Neural progenitor cell (in vitro differentiated cells): ENCODE measurements at regions not wholly inside any gene's neighbourhood (a gene's known extent, or its start where the extent isn't known, plus 50 kb on each side); places are given as distances from the start of the nearest gene placed in this dataset.

Experiments used
- DNase-seq: peaks from one replicate; pipeline ENCODE4 v3.0.0-alpha.2; 2016; ENCODE audit warnings: low spot score
- H2AFZ ChIP-seq: fragments of 200-600 bp; sonication (generic); replicated peaks from 2 replicates; pipeline ENCODE4 v1.6.1; 2016; ENCODE audit warnings: antibody characterized with exemption
- H3F3A ChIP-seq: fragments of 200-600 bp; sonication (generic); 2 replicates; pipeline ENCODE4 v1.6.1; 2016; ENCODE audit warnings: antibody characterized with exemption, low read depth
- H3K27ac ChIP-seq: fragments of 200-600 bp; sonication (generic); 2 replicates; pipeline ENCODE4 v1.5.1; 2016; ENCODE audit warnings: mild to moderate bottlenecking
- H3K27me3 ChIP-seq: fragments of 200-600 bp; sonication (generic); 2 replicates; pipeline ENCODE4 v1.6.1; 2016; ENCODE audit warnings: mild to moderate bottlenecking, moderate library complexity
- H3K36me3 ChIP-seq: fragments of 200-600 bp; sonication (generic); 2 replicates; pipeline ENCODE4 v1.5.1; 2016
- H3K4me1 ChIP-seq: fragments of 200-600 bp; sonication (generic); 2 replicates; pipeline ENCODE4 v1.6.1; 2016; ENCODE audit warnings: mixed run types
- H3K4me2 ChIP-seq: fragments of 200-600 bp; sonication (generic); 2 replicates; pipeline ENCODE4 v1.6.1; 2016
- H3K4me3 ChIP-seq: fragments of 200-600 bp; sonication (generic); 2 replicates; pipeline ENCODE4 v1.5.1; 2016
- H3K79me2 ChIP-seq: fragments of 200-600 bp; sonication (generic); 2 replicates; pipeline ENCODE4 v1.6.1; 2016; ENCODE audit warnings: low read depth
- H3K9ac ChIP-seq: fragments of 200-600 bp; sonication (generic); 2 replicates; pipeline ENCODE4 v1.6.1; 2016
- H3K9me3 ChIP-seq: fragments of 200-600 bp; sonication (generic); 2 replicates; pipeline ENCODE4 v1.5.1; 2016; ENCODE audit warnings: low read depth
- H4K20me1 ChIP-seq: fragments of 200-600 bp; sonication (generic); 2 replicates; pipeline ENCODE4 v1.6.1; 2016; ENCODE audit warnings: low read depth
- H3K27ac Mint-ChIP-seq: 3 replicates; pipeline ENCODE4 v1.8.0; 2021; ENCODE audit warnings: mixed read lengths
- H3K27me3 Mint-ChIP-seq: 2 replicates; pipeline ENCODE4 v1.8.0; 2022; ENCODE audit warnings: low read depth, mild to moderate bottlenecking, inconsistent platforms, moderate library complexity, mixed read lengths; ENCODE audit not compliant: insufficient read depth
- H3K36me3 Mint-ChIP-seq: 3 replicates; pipeline ENCODE4 v1.8.0; 2021; ENCODE audit warnings: mixed read lengths
- H3K4me1 Mint-ChIP-seq: 3 replicates; pipeline ENCODE4 v1.8.0; 2021; ENCODE audit warnings: mixed read lengths
- H3K4me3 Mint-ChIP-seq: 3 replicates; pipeline ENCODE4 v1.8.0; 2021; ENCODE audit warnings: mild to moderate bottlenecking, moderate library complexity, mixed read lengths
- H3K9me3 Mint-ChIP-seq: 3 replicates; pipeline ENCODE4 v1.8.0; 2020; ENCODE audit warnings: mixed read lengths
- EZH2 ChIP-seq: fragments of 200-600 bp; sonication (generic); IDR thresholded peaks from 2 replicates; pipeline ENCODE4 v1.6.1; 2017; ENCODE audit warnings: antibody characterized with exemption, mild to moderate bottlenecking, moderate library complexity
- EZH2phosphoT487 ChIP-seq: fragments of 200-600 bp; sonication (generic); IDR thresholded peaks from 2 replicates; pipeline ENCODE4 v1.6.1; 2017; ENCODE audit warnings: antibody characterized with exemption
- TF ChIP-seq, protein P1 (sequence below): fragments of 200-600 bp; sonication (generic); IDR thresholded peaks from 2 replicates; pipeline ENCODE4 v1.5.1; 2017; ENCODE audit warnings: antibody characterized with exemption, mild to moderate bottlenecking

DNA sequence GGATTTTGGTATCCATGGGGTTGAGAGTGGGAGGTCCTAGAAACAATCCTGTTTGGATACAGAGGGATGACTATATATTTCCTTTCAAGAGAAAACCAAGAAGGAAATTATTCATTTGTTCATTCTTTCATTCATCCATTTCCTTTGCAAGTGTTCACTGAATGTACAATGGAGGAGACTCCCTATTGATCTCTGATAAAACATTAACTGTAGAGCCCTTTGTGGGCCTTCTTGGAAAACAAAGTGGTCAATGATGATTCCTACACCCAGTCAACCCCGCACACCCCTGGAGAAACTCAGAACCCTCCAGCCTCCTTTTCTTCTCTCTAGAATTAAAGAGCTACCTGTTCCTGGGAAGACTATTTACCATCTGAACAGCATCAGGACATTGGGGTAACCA, 247.3 kb downstream of the AUH start:
- no peaks in the 10 kb centered on the region for H3K36me3 Mint-ChIP-seq
- peaks cover 17% of the 10 kb centered on the region for H3K9me3 Mint-ChIP-seq
- Histone ChIP-seq H3K79me2 (no peaks in the 10 kb centered on the region), H3K9ac (no peak overlapping the region), H4K20me1 (no peaks in the 10 kb centered on the region), H3K4me1 (peaks cover 11% of the 10 kb centered on the region), H3K4me3 (no peak overlapping the region), H3K4me2 (no peak overlapping the region), H3F3A (no peaks in the 10 kb centered on the region), H3K27me3 (no peaks in the 10 kb centered on the region), H2AFZ (no peak overlapping the region), H3K36me3 (no peaks in the 10 kb centered on the region), H3K27ac (no peak overlapping the region), H3K9me3 (no peaks in the 10 kb centered on the region)
- H3K27me3 Mint-ChIP-seq: no peaks in the 10 kb centered on the region
- no peak overlapping the region for H3K4me3 Mint-ChIP-seq
- TF ChIP-seq, protein P1, sequence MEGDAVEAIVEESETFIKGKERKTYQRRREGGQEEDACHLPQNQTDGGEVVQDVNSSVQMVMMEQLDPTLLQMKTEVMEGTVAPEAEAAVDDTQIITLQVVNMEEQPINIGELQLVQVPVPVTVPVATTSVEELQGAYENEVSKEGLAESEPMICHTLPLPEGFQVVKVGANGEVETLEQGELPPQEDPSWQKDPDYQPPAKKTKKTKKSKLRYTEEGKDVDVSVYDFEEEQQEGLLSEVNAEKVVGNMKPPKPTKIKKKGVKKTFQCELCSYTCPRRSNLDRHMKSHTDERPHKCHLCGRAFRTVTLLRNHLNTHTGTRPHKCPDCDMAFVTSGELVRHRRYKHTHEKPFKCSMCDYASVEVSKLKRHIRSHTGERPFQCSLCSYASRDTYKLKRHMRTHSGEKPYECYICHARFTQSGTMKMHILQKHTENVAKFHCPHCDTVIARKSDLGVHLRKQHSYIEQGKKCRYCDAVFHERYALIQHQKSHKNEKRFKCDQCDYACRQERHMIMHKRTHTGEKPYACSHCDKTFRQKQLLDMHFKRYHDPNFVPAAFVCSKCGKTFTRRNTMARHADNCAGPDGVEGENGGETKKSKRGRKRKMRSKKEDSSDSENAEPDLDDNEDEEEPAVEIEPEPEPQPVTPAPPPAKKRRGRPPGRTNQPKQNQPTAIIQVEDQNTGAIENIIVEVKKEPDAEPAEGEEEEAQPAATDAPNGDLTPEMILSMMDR: no peak
- TF ChIP-seq EZH2phosphoT487 (no peak), EZH2 (no peak)
- no peak overlapping the region for H3K27ac Mint-ChIP-seq
- peaks cover 23% of the 10 kb centered on the region for H3K4me1 Mint-ChIP-seq
- DNase-seq: no peak

DNA sequence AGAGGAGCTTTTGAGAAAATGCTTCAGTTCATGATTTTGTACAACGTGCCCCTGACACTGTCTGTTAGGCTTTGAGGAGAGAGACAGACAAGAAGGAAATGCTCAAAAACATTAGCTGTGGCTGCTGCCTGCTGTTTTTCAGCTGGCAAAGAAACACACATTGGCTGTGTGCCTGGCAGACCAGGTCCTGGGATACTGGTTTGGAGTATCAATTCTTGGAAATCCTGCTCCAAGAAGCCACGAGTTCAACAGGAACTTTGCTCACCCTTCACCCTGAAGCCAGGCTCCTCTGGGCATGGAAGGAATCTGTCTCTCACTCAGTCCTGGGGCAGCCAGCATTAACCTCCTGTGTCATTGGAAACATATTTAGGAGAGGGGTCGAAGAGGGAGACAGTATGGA, 245.5 kb downstream of the AUH start:
- Mint-ChIP-seq H3K27me3 (no peaks in the 10 kb centered on the region), H3K9me3 (peaks cover 3% of the 10 kb centered on the region), H3K4me3 (no peak overlapping the region), H3K36me3 (no peaks in the 10 kb centered on the region), H3K27ac (no peak overlapping the region), H3K4me1 (peaks cover 29% of the 10 kb centered on the region)
- no peaks in the 10 kb centered on the region for H4K20me1 ChIP-seq
- H3K4me1 ChIP-seq: peaks cover 11% of the 10 kb centered on the region
- no peak overlapping the region for H3K4me3 ChIP-seq
- no peaks in the 10 kb centered on the region for H3K36me3 ChIP-seq
- TF ChIP-seq EZH2phosphoT487 (no peak), EZH2 (no peak)
- TF ChIP-seq, protein P1: no peak
- H3K27me3 ChIP-seq: no peaks in the 10 kb centered on the region
- H2AFZ ChIP-seq: no peak overlapping the region
- no peak overlapping the region for H3K27ac ChIP-seq
- H3K9me3 ChIP-seq: no peaks in the 10 kb centered on the region
- H3F3A ChIP-seq: no peaks in the 10 kb centered on the region
- H3K79me2 ChIP-seq: no peaks in the 10 kb centered on the region
- H3K4me2 ChIP-seq: no peak overlapping the region
- H3K9ac ChIP-seq: no peak overlapping the region
- no peak for DNase-seq

DNA sequence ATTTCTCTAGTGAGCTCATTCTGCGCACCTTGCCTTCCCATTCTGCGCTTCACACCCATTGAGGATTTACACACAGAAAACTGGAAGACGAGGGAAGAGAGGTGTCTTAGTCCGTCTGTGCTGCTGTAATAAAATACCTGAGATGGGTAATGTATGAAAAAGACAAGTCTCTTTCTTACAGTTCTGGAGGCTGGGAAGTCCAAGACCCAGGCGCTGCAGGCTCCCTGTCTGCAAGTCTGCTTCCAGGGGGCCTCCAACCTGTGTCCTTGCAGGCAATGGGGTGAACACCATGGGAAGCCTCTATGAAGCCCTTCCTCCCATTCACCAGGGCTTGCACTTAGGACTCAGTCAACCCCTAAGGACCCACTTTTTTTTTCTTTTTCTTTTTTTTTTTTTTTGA, 245.0 kb downstream of the AUH start:
- Histone ChIP-seq H3K4me1 (peaks cover 11% of the 10 kb centered on the region), H3K27me3 (no peaks in the 10 kb centered on the region), H3K9me3 (no peaks in the 10 kb centered on the region), H3K27ac (no peak overlapping the region), H3K79me2 (no peaks in the 10 kb centered on the region), H3K36me3 (no peaks in the 10 kb centered on the region), H3K9ac (no peak overlapping the region), H3K4me2 (no peak overlapping the region), H3K4me3 (no peak overlapping the region), H4K20me1 (no peaks in the 10 kb centered on the region), H2AFZ (no peak overlapping the region), H3F3A (no peaks in the 10 kb centered on the region)
- no peak for DNase-seq
- Mint-ChIP-seq H3K4me1 (peaks cover 29% of the 10 kb centered on the region), H3K9me3 (peaks cover 4% of the 10 kb centered on the region), H3K4me3 (no peak overlapping the region), H3K27me3 (peaks cover under 1% of the 10 kb centered on the region), H3K36me3 (no peaks in the 10 kb centered on the region), H3K27ac (no peak overlapping the region)
- TF ChIP-seq, protein P1: no peak
- TF ChIP-seq EZH2 (no peak), EZH2phosphoT487 (no peak)
